H4 (cell line): ENCODE measurements at regions not wholly inside any gene's neighbourhood (a gene's known extent, or its start where the extent isn't known, plus 50 kb on each side); places are given as distances from the start of the nearest gene placed in this dataset.
"Not testable (repeated sequence)": the region's sequence is repeated elsewhere in the genome, so short reads cannot be mapped to it uniquely, and the experiment has no call there.

Experiments used
- DNase-seq: peaks from one replicate; pipeline ENCODE4 v3.0.0-alpha.2; 2015; ENCODE audit warnings: low spot score

- DNase-seq, result no peak
Measured at GRCh38 chr4:164313853-164314252, 440.1 kb upstream of the SMIM31 start.

GRCh38 chr4:164318350-164318749 is 435.6 kb upstream of the SMIM31 start:
- no peak for DNase-seq

- no peak for DNase-seq
Measured at GRCh38 chr4:164319688-164320087, 434.2 kb upstream of the SMIM31 start.

GRCh38 chr4:164320847-164321246 is 433.1 kb upstream of the SMIM31 start:
- no peak for DNase-seq

- no peak for DNase-seq
Measured at GRCh38 chr4:164326056-164326455, 427.9 kb upstream of the SMIM31 start.

GRCh38 chr4:164337219-164337944 is 416.5 kb upstream of the SMIM31 start:
- no peak for DNase-seq

GRCh38 chr4:164343472-164343976 is 410.4 kb upstream of the SMIM31 start:
- no peak for DNase-seq

GRCh38 chr4:164345756-164346155 is 408.2 kb upstream of the SMIM31 start:
- no peak for DNase-seq

GRCh38 chr4:164350061-164350460 is 403.9 kb upstream of the SMIM31 start:
- no peak for DNase-seq

- DNase-seq, result not testable (repeated sequence)
Measured at GRCh38 chr4:164350716-164351115, 403.2 kb upstream of the SMIM31 start.

- no peak for DNase-seq
Measured at GRCh38 chr4:164357957-164358356, 396.0 kb upstream of the SMIM31 start.

GRCh38 chr4:164358400-164358799 is 395.5 kb upstream of the SMIM31 start:
- no peak for DNase-seq

- DNase-seq, result no peak
Measured at GRCh38 chr4:164359881-164360280, 394.1 kb upstream of the SMIM31 start.

- DNase-seq, result no peak
Measured at GRCh38 chr4:164368894-164369293, 385.0 kb upstream of the SMIM31 start.

GRCh38 chr4:164373021-164373420 is 380.9 kb upstream of the SMIM31 start:
- no peak for DNase-seq

GRCh38 chr4:164377277-164377676 is 376.7 kb upstream of the SMIM31 start:
- DNase-seq, result no peak

- no peak for DNase-seq
Measured at GRCh38 chr4:164378361-164378760, 375.6 kb upstream of the SMIM31 start.

GRCh38 chr4:164379694-164380093 is 374.2 kb upstream of the SMIM31 start:
- DNase-seq, result no peak

- no peak for DNase-seq
Measured at GRCh38 chr4:164381859-164382258, 372.1 kb upstream of the SMIM31 start.

GRCh38 chr4:164383058-164383357 is 370.9 kb upstream of the SMIM31 start:
- no peak for DNase-seq

GRCh38 chr4:164383358-164384220 is 370.3 kb upstream of the SMIM31 start:
- DNase-seq, result peak; percentile 16

- DNase-seq, result no peak
Measured at GRCh38 chr4:164384416-164384815, 369.5 kb upstream of the SMIM31 start.

GRCh38 chr4:164396439-164396838 is 357.5 kb upstream of the SMIM31 start:
- no peak for DNase-seq
